ENCODE measurements at regions not wholly inside any gene's neighbourhood (a gene's known extent, or its start where the extent isn't known, plus 50 kb on each side); places are given as distances from the start of the nearest gene placed in this dataset.

GRCh38 chr4:116401293-116401692 is 684.1 kb downstream of the TRAM1L1 start (continued):
- TF ChIP-seq HOXD13 (CRISPR knock-in tag; IDR thresholded peaks at IDR 0.05; ENCODE audit: borderline replicate concordance) (no peak), ZNF423 (tag by site-specific recombination; IDR thresholded peaks at IDR 0.05) (no peak)

- TF ChIP-seq BCL11B (tag by site-specific recombination; IDR thresholded peaks at IDR 0.05; ENCODE audit: low read depth): no peak
- no peak for TF ChIP-seq ZNF610 (tag by site-specific recombination; IDR thresholded peaks at IDR 0.05; ENCODE audit: borderline replicate concordance)
- no peak for TF ChIP-seq KLF9 (tag by site-specific recombination; IDR thresholded peaks at IDR 0.05; ENCODE audit: low read depth)
- no peak for TF ChIP-seq ZNF707 (tag by site-specific recombination; IDR thresholded peaks at IDR 0.05)
- no peak for TF ChIP-seq ZNF768 (tag by site-specific recombination; IDR thresholded peaks at IDR 0.05)
- TF ChIP-seq, protein P1, sequence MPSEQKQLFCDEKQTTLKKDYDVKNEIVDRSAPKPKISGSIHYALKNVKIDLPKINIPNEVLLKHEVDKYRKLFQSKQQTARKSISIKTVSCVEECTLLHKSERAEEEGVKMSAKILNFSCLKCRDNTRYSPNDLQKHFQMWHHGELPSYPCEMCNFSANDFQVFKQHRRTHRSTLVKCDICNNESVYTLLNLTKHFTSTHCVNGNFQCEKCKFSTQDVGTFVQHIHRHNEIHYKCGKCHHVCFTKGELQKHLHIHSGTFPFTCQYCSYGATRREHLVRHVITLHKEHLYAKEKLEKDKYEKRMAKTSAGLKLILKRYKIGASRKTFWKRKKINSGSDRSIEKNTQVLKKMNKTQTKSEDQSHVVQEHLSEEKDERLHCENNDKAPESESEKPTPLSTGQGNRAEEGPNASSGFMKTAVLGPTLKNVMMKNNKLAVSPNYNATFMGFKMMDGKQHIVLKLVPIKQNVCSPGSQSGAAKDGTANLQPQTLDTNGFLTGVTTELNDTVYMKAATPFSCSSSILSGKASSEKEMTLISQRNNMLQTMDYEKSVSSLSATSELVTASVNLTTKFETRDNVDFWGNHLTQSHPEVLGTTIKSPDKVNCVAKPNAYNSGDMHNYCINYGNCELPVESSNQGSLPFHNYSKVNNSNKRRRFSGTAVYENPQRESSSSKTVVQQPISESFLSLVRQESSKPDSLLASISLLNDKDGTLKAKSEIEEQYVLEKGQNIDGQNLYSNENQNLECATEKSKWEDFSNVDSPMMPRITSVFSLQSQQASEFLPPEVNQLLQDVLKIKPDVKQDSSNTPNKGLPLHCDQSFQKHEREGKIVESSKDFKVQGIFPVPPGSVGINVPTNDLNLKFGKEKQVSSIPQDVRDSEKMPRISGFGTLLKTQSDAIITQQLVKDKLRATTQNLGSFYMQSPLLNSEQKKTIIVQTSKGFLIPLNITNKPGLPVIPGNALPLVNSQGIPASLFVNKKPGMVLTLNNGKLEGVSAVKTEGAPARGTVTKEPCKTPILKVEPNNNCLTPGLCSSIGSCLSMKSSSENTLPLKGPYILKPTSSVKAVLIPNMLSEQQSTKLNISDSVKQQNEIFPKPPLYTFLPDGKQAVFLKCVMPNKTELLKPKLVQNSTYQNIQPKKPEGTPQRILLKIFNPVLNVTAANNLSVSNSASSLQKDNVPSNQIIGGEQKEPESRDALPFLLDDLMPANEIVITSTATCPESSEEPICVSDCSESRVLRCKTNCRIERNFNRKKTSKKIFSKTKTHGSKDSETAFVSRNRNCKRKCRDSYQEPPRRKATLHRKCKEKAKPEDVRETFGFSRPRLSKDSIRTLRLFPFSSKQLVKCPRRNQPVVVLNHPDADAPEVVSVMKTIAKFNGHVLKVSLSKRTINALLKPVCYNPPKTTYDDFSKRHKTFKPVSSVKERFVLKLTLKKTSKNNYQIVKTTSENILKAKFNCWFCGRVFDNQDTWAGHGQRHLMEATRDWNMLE (tag by site-specific recombination; conservative IDR thresholded peaks at IDR 0.05; ENCODE audit: low read depth): no peak
- TF ChIP-seq ZNF175 (tag by site-specific recombination; IDR thresholded peaks at IDR 0.05): no peak
- TF ChIP-seq ZNF221 (tag by site-specific recombination; IDR thresholded peaks at IDR 0.05; ENCODE audit: borderline replicate concordance): no peak
- TF ChIP-seq ATF2 (tag by site-specific recombination; IDR thresholded peaks at IDR 0.05; ENCODE audit: low read depth): no peak
- TF ChIP-seq ZNF16 (tag by site-specific recombination; IDR thresholded peaks at IDR 0.05; ENCODE audit: low read depth): no peak
- no peak for TF ChIP-seq ZNF548 (tag by site-specific recombination; IDR thresholded peaks at IDR 0.05)
- TF ChIP-seq ZNF623 (tag by site-specific recombination; IDR thresholded peaks at IDR 0.05): no peak
- no peaks in the 10 kb centered on the region for H3K4me1 ChIP-seq (ENCODE audit: control insufficient read depth, insufficient read depth, low read length)
- no peaks in the 10 kb centered on the region for H3K36me3 ChIP-seq (ENCODE audit: control insufficient read depth in 2 of 2, insufficient read depth in 1 of 2, low read length in 2 of 2)
- ChIA-PET POLR2A (no interaction called here), CTCF (no interaction called here)
- no peak overlapping the region for H3K27ac ChIP-seq (ENCODE audit: extremely low read depth, low read depth, low read length)
- H3K9me3 ChIP-seq (ENCODE audit: control insufficient read depth, insufficient read depth, low read depth, low read length): no peaks in the 10 kb centered on the region
- H3K4me3 ChIP-seq (ENCODE audit: low read depth, low read length): no peak overlapping the region
Measured at GRCh38 chr4:116400480-116400879, 684.9 kb downstream of the TRAM1L1 start.

GRCh38 chr4:116397714-116398113 is 687.7 kb downstream of the TRAM1L1 start:
- CTCF ChIA-PET: no interaction called here
- no peak overlapping the region for H3K4me3 ChIP-seq (ENCODE audit: low read depth, low read length)
- H3K9me3 ChIP-seq (ENCODE audit: control insufficient read depth, insufficient read depth, low read depth, low read length): no peaks in the 10 kb centered on the region
- POLR2A ChIA-PET: no interaction called here
- no peaks in the 10 kb centered on the region for H3K36me3 ChIP-seq (ENCODE audit: control insufficient read depth in 2 of 2, insufficient read depth in 1 of 2, low read length in 2 of 2)
- H3K27ac ChIP-seq (ENCODE audit: extremely low read depth, low read depth, low read length): no peak overlapping the region
- no peaks in the 10 kb centered on the region for H3K4me1 ChIP-seq (ENCODE audit: control insufficient read depth, insufficient read depth, low read length)
- TF ChIP-seq IKZF3 (tag by site-specific recombination; IDR thresholded peaks at IDR 0.05): no peak
- TF ChIP-seq ZNF114 (tag by site-specific recombination; IDR thresholded peaks at IDR 0.05): no peak
- TF ChIP-seq ZNF184 (tag by site-specific recombination; IDR thresholded peaks at IDR 0.05): no peak
- no peak for TF ChIP-seq ZNF777 (tag by site-specific recombination; IDR thresholded peaks at IDR 0.05; ENCODE audit: borderline replicate concordance)
- no peak for TF ChIP-seq HOXC10 (CRISPR knock-in tag; IDR thresholded peaks at IDR 0.05)
- no peak for TF ChIP-seq ZEB2 (tag by site-specific recombination; IDR thresholded peaks at IDR 0.05)
- TF ChIP-seq ZNF560 (tag by site-specific recombination; IDR thresholded peaks at IDR 0.05; ENCODE audit: borderline replicate concordance): no peak
- no peak for TF ChIP-seq ZNF146 (tag by site-specific recombination; IDR thresholded peaks at IDR 0.05)
- TF ChIP-seq SP3 (tag by site-specific recombination; IDR thresholded peaks at IDR 0.05): no peak
- TF ChIP-seq ZNF121 (tag by site-specific recombination; IDR thresholded peaks at IDR 0.05): no peak
- TF ChIP-seq ZNF837 (tag by site-specific recombination; IDR thresholded peaks at IDR 0.05): no peak
- TF ChIP-seq ZNF692 (tag by site-specific recombination; IDR thresholded peaks at IDR 0.05): no peak
- TF ChIP-seq GLIS1 (tag by site-specific recombination; IDR thresholded peaks at IDR 0.05): no peak
- no peak for TF ChIP-seq ZNF670 (tag by site-specific recombination; IDR thresholded peaks at IDR 0.05; ENCODE audit: low read depth)
- TF ChIP-seq ZNF707 (tag by site-specific recombination; IDR thresholded peaks at IDR 0.05): no peak
- no peak for TF ChIP-seq ZNF626 (tag by site-specific recombination; IDR thresholded peaks at IDR 0.05)
- TF ChIP-seq ZNF248 (tag by site-specific recombination; IDR thresholded peaks at IDR 0.05): no peak
